H9 (cell line): ENCODE measurements at regions not wholly inside any gene's neighbourhood (a gene's known extent, or its start where the extent isn't known, plus 50 kb on each side); places are given as distances from the start of the nearest gene placed in this dataset.

Experiments used
- DNase-seq: peaks from one replicate; pipeline ENCODE4 v3.0.0-alpha.2; 2017
- H2AFZ ChIP-seq: one replicate; pipeline ENCODE4 v1.6.1; 2013; ENCODE audit warnings: mild to moderate bottlenecking, low read length, control low read depth, moderate library complexity
- H2AK5ac ChIP-seq: 2 replicates; pipeline ENCODE4 v1.6.1; 2013; ENCODE audit warnings: low read length, control low read depth, mixed read lengths; ENCODE audit not compliant: insufficient read length
- H2BK120ac ChIP-seq: one replicate; pipeline ENCODE4 v1.6.1; 2013; ENCODE audit warnings: low read depth, mild to moderate bottlenecking, low read length, control low read depth, inconsistent platforms; ENCODE audit not compliant: poor library complexity, severe bottlenecking
- H2BK12ac ChIP-seq: 2 replicates; pipeline ENCODE4 v1.6.1; 2013; ENCODE audit warnings: low read length, control low read depth, mixed read lengths, low read depth; ENCODE audit not compliant: insufficient read length
- H2BK15ac ChIP-seq: 2 replicates; pipeline ENCODE4 v1.6.1; 2013; ENCODE audit warnings: low read depth, low read length, control low read depth
- H2BK20ac ChIP-seq: one replicate; pipeline ENCODE4 v1.6.1; 2013; ENCODE audit warnings: low read depth, mild to moderate bottlenecking, low read length, control low read depth, inconsistent platforms; ENCODE audit not compliant: poor library complexity, severe bottlenecking
- H2BK5ac ChIP-seq: 2 replicates; pipeline ENCODE4 v1.6.1; 2013; ENCODE audit warnings: low read length, control low read depth, mixed read lengths; ENCODE audit not compliant: insufficient read length
- H3K14ac ChIP-seq: 2 replicates; pipeline ENCODE4 v1.6.1; 2013; ENCODE audit warnings: low read length, control low read depth; ENCODE audit not compliant: insufficient read depth
- H3K18ac ChIP-seq: 2 replicates; pipeline ENCODE4 v1.6.1; 2013; ENCODE audit warnings: low read depth, mild to moderate bottlenecking, mixed read lengths, low read length, control low read depth; ENCODE audit not compliant: insufficient read length
- H3K23ac ChIP-seq: 2 replicates; pipeline ENCODE4 v1.6.1; 2013; ENCODE audit warnings: low read length, control low read depth, mixed read lengths, low read depth; ENCODE audit not compliant: insufficient read length
- H3K23me2 ChIP-seq: 2 replicates; pipeline ENCODE4 v1.6.1; 2013; ENCODE audit warnings: low read depth, mild to moderate bottlenecking, mixed read lengths, low read length, control low read depth; ENCODE audit not compliant: insufficient read length, poor library complexity, severe bottlenecking
- H3K27ac ChIP-seq: 2 replicates; pipeline ENCODE4 v1.5.1; 2013; ENCODE audit warnings: low read length, control low read depth, mixed read lengths, low read depth; ENCODE audit not compliant: insufficient read length
- H3K27me3 ChIP-seq: 2 replicates; pipeline ENCODE4 v1.6.1; 2013; ENCODE audit warnings: low read length, control low read depth, inconsistent platforms; ENCODE audit not compliant: insufficient read depth
- H3K4ac ChIP-seq: 2 replicates; pipeline ENCODE4 v1.6.1; 2013; ENCODE audit warnings: low read depth, mild to moderate bottlenecking, control low read depth, inconsistent platforms, low read length, moderate library complexity
- H3K4me1 ChIP-seq: 2 replicates; pipeline ENCODE4 v1.6.1; 2013; ENCODE audit warnings: low read length, control low read depth, inconsistent platforms; ENCODE audit not compliant: insufficient read depth
- H3K4me2 ChIP-seq: 2 replicates; pipeline ENCODE4 v1.6.1; 2013; ENCODE audit warnings: low read length, control low read depth, mixed read lengths; ENCODE audit not compliant: insufficient read length, insufficient read depth
- H3K56ac ChIP-seq: 2 replicates; pipeline ENCODE4 v1.6.1; 2013; ENCODE audit warnings: low read depth, mild to moderate bottlenecking, mixed read lengths, low read length, control low read depth; ENCODE audit not compliant: insufficient read length
- H3K79me1 ChIP-seq: 2 replicates; pipeline ENCODE4 v1.6.1; 2013; ENCODE audit warnings: low read depth, mild to moderate bottlenecking, moderate library complexity, low read length, control low read depth, inconsistent platforms; ENCODE audit not compliant: insufficient read depth, poor library complexity, severe bottlenecking
- H3K79me2 ChIP-seq: 2 replicates; pipeline ENCODE4 v1.6.1; 2013; ENCODE audit warnings: low read length, control low read depth, inconsistent platforms; ENCODE audit not compliant: insufficient read depth
- H3K9ac ChIP-seq: 2 replicates; pipeline ENCODE4 v1.6.1; 2013; ENCODE audit warnings: low read length, control low read depth, mixed read lengths; ENCODE audit not compliant: insufficient read length; ENCODE audit errors: extremely low read depth
- H3K9me3 ChIP-seq: one replicate; pipeline ENCODE4 v1.6.1; 2013; ENCODE audit warnings: low read depth, low read length, inconsistent platforms; ENCODE audit not compliant: control insufficient read depth
- H3T11ph ChIP-seq: one replicate; pipeline ENCODE4 v1.6.1; 2013; ENCODE audit warnings: mild to moderate bottlenecking, low read length, control low read depth, inconsistent platforms
- H4K20me1 ChIP-seq: one replicate; pipeline ENCODE4 v1.6.1; 2013; ENCODE audit not compliant: control insufficient read depth, insufficient read length, insufficient read depth
- H4K5ac ChIP-seq: 2 replicates; pipeline ENCODE4 v1.6.1; 2013; ENCODE audit warnings: low read depth, mild to moderate bottlenecking, mixed read lengths, low read length, control low read depth; ENCODE audit not compliant: insufficient read length
- H4K8ac ChIP-seq: replicated peaks from 2 replicates; pipeline ENCODE4 v1.6.1; 2013; ENCODE audit warnings: low read length, control low read depth, mixed read lengths, low read depth; ENCODE audit not compliant: insufficient read length
- H4K91ac ChIP-seq: 2 replicates; pipeline ENCODE4 v1.6.1; 2013; ENCODE audit warnings: low read depth, mild to moderate bottlenecking, moderate library complexity, mixed read lengths, low read length, control low read depth; ENCODE audit not compliant: insufficient read length
- H3K27ac Mint-ChIP-seq, 3 experiments: 2 replicates in 2 of 3; 3 replicates in 1 of 3; pipeline ENCODE4 v1.8.0; 2020 to 2021; ENCODE audit warnings: mixed read lengths in 3 of 3, mild to moderate bottlenecking in 1 of 3, moderate library complexity in 1 of 3
- H3K27me3 Mint-ChIP-seq: 2 replicates; pipeline ENCODE4 v1.8.0; 2021; ENCODE audit warnings: low read depth, mild to moderate bottlenecking, moderate library complexity, mixed read lengths
- H3K36me3 Mint-ChIP-seq, 3 experiments: 2 replicates in 2 of 3; 3 replicates in 1 of 3; pipeline ENCODE4 v1.8.0; 2020 to 2021; ENCODE audit warnings: low read depth in 3 of 3, mixed read lengths in 3 of 3; ENCODE audit not compliant: insufficient read depth in 1 of 3
- H3K4me1 Mint-ChIP-seq, 2 experiments: 2 replicates each; pipeline ENCODE4 v1.8.0; 2020; ENCODE audit warnings: mixed read lengths in 2 of 2
- H3K4me3 Mint-ChIP-seq, 2 experiments: 2 replicates in 1 of 2; 3 replicates in 1 of 2; pipeline ENCODE4 v1.8.0; 2020 to 2021; ENCODE audit warnings: mild to moderate bottlenecking in 2 of 2, mixed read lengths in 2 of 2, moderate library complexity in 1 of 2
- H3K9me3 Mint-ChIP-seq, 2 experiments: 2 replicates in 1 of 2; 3 replicates in 1 of 2; pipeline ENCODE4 v1.8.0; 2020; ENCODE audit warnings: mild to moderate bottlenecking in 2 of 2, mixed read lengths in 2 of 2, moderate library complexity in 1 of 2
- CTCF ChIP-seq: fragments of 200-600 bp; sonication (generic); conservative IDR thresholded peaks from 3 replicates; pipeline ENCODE4 v1.8.0; 2021; ENCODE audit warnings: antibody characterized with exemption, mild to moderate bottlenecking

- no peak overlapping the region for H3T11ph ChIP-seq
- H3K9me3 Mint-ChIP-seq: no peaks in the 10 kb centered on the region; a peak in 1 of 5 replicates
- H3K4me1 ChIP-seq: no peaks in the 10 kb centered on the region
- no peak for DNase-seq
- H3K4me3 Mint-ChIP-seq: no peak overlapping the region
- H3K4ac ChIP-seq: no peak overlapping the region
- no peaks in the 10 kb centered on the region for H3K36me3 Mint-ChIP-seq
- H3K27me3 Mint-ChIP-seq: peaks cover 5% of the 10 kb centered on the region
- no peaks in the 10 kb centered on the region for H3K79me1 ChIP-seq
- no peak overlapping the region for H3K4me2 ChIP-seq
- no peaks in the 10 kb centered on the region for H3K27me3 ChIP-seq
- no peak for TF ChIP-seq CTCF
- no peak overlapping the region for H3K18ac ChIP-seq
- no peak overlapping the region for H2BK5ac ChIP-seq
- no peak overlapping the region for H3K23ac ChIP-seq
- no peak overlapping the region for H2BK20ac ChIP-seq
- no peak overlapping the region for H2BK12ac ChIP-seq
- no peak overlapping the region for H4K8ac ChIP-seq
- H3K23me2 ChIP-seq: no peaks in the 10 kb centered on the region
- no peaks in the 10 kb centered on the region for H4K20me1 ChIP-seq
- no peaks in the 10 kb centered on the region for H3K79me2 ChIP-seq
- no peak overlapping the region for H2BK15ac ChIP-seq
- H3K9ac ChIP-seq: no peak overlapping the region
- no peak overlapping the region for H4K5ac ChIP-seq
- H2BK120ac ChIP-seq: no peak overlapping the region
- no peak overlapping the region for H2AK5ac ChIP-seq
- no peak overlapping the region for H3K56ac ChIP-seq
- no peak overlapping the region for H3K14ac ChIP-seq
- no peaks in the 10 kb centered on the region for H3K9me3 ChIP-seq
- H3K27ac Mint-ChIP-seq: no peak overlapping the region
- no peak overlapping the region for H4K91ac ChIP-seq
- H3K4me1 Mint-ChIP-seq: no peaks in the 10 kb centered on the region
- no peak overlapping the region for H2AFZ ChIP-seq
- H3K27ac ChIP-seq: no peak overlapping the region
Measured at GRCh38 chr1:217181756-217182155, 449.1 kb downstream of the GPATCH2 start.
